ENCODE measurements at regions not wholly inside any gene's neighbourhood (a gene's known extent, or its start where the extent isn't known, plus 50 kb on each side); places are given as distances from the start of the nearest gene placed in this dataset.
"Not testable (repeated sequence)": the region's sequence is repeated elsewhere in the genome, so short reads cannot be mapped to it uniquely, and the experiment has no call there.

DNA sequence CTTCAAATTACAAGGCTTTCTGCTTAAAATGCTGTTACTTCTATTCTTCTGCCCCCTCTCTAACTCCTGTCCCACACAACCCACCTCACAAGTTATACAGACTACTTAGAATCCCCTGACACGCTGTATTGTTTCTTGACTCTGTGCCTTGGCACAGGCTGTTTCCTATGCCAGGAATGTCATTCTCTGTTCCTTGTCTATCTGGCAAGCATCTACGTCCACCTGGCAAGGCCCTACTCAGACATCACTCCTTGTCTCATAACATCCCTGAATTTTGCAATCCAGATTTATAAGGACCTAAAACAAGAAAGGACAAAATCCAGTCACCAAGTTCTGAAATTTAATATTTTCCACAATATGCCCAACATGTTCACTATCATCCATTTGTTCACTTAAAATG is 182.0 kb upstream of the CHRM3 start:
- no peak for DNase-seq

DNA sequence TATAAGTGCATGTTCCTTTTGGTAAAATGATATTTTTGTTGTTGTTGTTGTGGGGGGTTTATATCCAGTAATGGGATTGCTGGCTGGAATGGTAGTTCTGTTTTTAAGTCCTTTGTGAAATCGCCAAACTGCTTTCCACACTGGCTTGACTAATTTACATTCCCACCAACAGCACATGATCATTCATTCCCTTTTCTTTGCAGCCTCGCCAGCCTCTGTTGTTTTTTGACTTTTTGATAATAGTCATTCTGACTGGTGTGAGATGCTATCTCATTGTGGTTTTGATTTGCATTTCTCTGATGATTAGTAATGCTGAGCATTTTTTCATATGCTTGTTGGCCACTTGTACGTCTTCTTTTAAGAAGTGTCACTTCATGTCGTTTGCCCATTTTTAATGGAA is 188.5 kb upstream of the CHRM3 start:
- no peak for DNase-seq

DNA sequence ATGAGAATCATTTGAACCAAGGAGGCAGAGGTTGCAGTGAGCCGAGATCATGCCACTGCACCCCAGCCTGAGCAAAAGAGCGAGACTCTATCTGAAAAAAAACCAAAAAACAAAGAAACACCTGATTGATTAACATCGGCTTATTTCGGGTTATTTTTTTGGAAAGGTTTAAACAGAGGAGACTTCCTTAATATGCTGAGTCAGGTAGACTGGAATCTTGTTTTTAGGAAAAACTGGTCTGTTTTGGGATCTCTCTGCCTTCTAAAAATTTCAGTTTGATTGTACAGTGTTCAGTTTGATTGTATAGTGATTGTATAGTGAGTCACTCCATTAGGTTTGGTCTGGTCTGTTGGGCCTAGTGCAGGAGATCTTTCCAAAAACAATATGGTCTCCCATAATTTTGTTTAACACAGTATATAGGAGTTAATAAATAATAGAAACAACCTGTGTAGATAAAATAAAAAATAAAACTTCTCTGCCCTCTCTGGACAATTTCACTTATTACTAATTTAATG is 196.3 kb upstream of the CHRM3 start:
- DNase-seq = no peak

DNA sequence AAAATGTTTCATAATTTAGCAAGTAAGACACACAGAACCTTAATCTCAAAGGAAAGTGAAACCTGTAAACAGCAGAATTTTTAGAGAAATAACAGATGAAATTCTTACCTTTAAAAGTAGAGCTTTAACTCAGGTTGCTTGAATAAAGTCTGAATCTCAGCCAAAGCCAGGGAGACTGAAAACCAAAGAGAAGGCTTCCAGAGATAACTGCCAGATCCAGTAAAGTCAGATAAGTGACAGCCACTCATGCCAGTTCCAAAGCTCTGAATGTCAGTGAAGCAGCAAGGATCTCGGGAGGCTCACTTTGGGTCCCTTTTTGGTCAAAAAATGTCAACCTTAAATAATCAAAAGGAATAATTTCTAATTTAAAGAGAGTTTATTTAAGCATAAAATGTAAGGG is 199.9 kb upstream of the CHRM3 start:
- no peak for DNase-seq

DNA sequence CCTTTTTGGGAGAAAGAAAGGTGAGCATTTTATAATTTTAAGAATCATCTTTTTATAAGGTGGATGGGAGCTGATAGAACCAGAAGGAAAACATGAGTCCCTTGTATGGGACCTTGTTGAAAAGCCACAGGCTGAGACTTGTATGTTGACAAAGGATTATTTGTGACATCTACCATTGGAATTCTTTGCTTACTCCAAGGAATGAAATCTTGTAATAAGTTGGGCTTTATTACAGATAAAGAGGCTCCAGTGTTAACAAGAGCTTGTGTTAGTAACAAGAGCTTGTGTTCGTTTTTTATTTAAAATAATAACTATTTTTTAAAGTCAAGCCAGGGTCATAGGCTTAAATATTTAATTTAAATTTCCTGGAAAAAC is 201.1 kb upstream of the CHRM3 start:
- DNase-seq = no peak

DNA sequence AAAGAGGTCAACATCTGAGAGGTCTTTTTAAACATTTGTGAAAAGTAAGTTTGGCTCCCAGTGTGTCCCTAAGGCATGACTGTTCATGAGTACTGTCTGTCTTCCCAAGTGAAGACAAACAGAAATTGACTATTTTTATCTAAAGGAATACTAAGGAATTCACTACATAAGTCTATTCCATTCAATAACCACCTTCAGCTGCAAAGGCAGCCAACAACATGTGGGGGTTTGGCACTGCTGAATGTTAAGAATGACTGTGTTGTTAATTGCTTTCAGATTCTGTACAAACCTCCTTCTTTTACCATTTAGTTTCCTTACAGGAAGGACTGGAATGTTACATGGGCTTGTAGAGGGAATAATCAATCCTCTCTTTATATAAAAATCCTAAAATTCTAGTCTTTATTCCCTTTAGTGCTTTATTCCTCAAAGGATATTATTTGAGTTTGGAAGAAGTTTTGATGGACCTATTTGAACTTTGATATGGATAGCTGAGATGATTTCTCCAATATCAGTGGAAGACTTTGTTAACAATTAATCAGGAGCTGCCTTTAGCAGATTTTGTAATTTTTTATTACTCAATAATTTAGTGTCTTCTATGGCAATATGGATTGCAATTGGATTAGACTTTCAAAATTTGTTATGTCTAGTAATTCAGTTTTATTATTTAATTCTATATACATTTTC is 201.7 kb upstream of the CHRM3 start:
- no peak for DNase-seq

DNA sequence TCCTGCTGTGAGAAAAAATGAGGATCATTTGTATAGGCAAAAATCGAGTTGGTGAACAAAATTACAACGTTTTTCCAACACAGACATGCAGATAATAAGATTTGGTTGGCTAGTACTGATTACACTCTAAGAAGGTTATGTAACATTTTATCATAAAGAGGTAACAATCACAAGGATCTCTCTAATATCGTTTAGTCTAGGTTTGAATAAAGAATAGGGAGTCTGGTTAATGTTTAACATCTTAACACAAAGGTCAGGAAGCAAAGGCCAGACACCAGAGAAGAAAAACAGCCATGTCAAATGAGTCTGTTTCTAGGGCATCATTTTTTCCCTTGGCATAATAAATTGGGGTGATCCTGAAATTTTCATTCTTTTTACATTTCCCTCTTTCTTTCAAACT is 207.4 kb upstream of the CHRM3 start:
- no peak for DNase-seq

DNA sequence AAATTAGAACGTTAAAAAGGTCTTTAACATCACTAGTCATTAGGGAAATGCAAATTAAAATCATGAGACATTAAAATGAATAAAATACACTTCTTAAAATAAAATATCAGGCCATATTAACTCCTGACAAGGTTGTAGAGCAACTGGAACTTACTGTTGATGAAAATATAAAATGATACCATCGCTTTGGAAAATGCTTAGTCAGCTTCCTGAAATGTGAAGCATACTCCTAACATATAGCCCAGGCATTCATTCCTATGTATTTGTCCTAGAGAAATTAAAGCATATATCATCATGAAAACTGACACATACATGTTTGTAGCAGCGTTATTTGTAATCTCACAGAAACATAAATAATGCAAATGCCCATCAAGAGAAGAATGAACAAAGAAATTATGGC is 211.5 kb upstream of the CHRM3 start:
- no peak for DNase-seq

DNA sequence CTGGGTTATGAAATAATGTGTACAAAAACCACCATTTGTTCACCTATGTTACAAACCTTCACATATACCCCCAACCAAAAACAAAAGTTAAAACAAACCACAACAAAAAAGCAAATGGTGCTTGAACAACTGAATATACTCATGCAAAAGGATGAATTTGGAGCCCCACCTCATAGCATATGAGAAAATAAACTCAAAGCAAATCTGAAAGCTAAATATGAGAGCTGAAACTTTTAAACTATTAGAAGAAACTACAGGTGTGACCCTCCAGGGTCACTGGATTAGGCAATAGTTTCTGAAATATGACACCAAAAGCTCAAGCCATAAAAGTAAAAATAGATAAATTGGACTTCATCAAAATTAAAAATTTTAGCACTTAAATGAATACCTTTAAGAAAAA is 215.5 kb upstream of the CHRM3 start:
- DNase-seq = no peak

DNA sequence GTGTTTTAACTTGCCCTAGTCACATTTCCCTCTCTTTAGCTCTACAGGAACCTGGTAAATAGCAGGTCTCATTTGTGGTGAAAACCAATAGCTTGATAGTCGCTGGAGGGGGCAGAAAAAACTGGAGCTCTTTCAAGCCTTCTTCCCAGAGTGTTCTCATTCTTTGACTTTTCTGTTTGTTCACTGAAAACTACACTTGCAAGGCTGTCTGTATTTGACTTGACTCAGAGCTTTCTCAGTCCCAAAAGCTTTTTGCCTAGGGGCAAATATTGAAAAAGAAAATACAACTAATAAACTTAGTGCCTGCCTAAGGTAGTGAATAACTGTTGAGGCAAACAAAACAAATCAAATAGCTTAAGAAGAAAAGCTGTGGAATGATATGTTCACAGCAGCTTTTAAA is 217.1 kb upstream of the CHRM3 start:
- no peak for DNase-seq

DNA sequence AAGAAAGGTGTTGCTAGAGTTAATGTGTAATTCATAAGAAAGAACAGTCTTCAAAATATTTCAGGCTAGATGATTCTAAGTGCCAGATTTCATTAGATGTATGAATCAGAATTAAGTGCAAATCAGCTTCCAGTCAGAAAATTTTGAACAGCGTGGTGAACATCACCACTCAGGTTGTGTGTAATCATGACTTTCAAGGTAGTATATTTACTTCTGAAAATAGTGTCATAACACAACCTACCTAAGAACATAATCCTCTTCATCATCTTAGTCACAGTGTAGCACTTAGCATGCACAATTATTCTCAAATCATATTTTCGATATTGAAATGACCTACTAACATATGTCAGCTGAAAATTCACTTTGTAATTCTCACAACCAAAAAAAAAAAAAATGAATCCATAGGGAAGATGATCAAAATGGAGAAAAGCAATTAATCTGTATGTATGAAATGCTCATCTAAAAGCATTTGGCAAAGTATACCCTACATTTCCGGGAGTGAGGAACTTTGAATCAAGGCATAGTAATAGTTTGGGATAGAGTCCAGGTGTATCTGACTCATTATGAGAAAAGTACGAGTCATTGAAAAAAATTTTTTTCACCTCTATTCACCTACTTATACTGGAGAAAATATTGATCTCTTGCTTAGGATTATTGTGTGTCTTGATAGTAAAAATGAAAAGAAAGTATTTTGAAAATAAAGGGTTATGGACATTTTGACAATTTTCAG is 221.8 kb upstream of the CHRM3 start:
- no peak for DNase-seq

DNA sequence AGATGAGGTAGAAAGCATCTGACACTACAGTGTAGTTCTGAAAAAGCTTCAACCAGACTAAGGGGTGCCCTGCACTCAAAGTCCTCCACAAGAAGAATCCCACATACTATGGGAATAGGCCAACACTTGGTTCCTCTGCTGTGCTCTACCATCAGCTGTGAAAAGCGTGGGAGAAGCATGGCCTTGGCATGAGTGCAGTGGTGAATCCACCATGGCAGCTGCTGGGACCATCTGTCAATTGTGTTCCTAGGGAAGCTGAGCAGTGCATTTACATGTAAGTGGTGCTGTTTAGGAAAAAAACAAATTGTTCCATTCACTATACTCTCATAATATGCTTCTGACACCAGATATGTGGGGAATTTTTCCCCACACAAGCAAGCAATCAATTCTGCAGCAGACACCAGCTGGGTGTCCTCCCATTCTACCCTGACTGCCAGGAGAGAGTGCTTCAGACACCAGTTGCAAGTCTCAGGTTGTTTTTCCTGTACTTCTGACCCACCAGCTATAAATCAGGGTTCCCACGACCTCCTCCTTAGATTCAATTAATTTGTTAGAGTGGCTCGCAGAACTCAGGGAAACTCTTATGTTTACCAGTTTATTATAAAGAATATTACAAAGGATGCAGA is 230.8 kb upstream of the CHRM3 start:
- DNase-seq = no peak

DNA sequence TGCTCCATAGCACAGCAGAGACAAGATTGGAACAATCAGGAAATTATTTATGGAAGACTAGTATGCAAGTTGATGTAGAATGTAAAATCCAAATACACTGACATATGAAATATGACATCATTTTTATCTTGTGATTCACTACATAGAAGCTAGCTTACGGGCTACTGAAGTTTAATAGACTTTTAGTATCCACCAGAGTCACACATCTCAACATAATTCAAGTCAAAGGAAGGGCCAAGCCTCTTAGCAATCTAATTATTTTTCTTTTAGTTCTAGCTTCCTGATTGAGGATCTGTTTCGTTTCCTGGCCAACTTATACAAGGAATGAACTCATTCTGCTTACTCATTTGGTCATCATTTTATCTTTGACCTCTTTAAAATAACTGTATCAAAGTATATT is 234.4 kb upstream of the CHRM3 start:
- DNase-seq = no peak

DNA sequence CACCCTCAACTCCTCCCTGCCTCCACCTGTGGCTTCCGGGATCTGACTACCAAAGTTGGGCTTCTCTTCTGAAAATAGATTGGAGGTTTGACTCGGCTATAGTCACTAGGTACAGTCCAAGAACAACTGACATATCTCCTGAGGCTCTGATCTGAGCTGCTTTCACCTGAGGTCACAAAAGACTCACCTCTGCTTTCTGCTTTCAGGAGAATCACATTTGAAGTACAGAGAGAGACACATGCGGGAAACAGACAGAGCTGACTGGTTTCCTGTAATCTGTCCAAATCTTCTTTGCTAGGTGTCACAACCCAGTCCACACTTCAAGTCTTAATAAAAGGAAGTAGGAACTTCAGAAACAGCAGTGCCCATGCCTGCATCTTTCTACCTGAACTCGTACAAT is 245.4 kb upstream of the CHRM3 start:
- DNase-seq = no peak

DNA sequence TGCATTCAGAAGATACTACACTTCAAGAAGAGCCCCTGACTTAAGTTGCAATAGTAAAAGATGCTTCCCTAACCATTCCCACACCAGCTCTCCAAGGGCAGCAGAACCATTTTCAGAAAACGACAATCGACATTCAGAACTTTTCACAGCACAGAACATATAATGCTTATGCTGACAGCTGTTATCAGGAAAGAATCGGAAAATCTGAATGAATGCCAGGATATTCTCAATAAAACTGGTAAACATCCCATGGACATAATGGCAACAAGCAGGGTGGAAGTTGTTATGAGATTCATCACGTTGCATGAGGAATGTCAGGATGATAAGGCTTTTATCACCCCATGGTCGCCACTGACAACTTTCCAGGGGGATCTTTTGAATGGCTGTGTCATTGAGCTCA is 246.6 kb upstream of the CHRM3 start:
- no peak for DNase-seq

DNA sequence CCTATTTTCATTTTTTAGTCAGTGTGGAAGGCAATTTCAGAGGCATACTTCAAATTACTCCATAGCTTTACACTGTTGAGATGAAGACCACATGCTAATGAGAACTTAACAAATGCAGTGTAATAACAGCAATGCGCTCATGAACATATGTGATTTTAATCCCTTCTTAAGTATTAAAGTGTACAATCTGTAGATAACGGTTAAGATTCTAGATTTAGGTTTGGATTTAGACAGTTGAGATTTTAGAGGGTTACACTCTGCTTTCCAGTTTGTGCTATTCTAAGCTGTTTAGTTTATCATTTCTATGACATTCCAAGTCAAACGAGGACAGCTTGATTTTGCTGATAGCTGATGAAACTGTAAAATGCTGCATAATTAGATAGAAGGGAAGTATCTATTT is 257.8 kb upstream of the CHRM3 start:
- DNase-seq = no peak

DNA sequence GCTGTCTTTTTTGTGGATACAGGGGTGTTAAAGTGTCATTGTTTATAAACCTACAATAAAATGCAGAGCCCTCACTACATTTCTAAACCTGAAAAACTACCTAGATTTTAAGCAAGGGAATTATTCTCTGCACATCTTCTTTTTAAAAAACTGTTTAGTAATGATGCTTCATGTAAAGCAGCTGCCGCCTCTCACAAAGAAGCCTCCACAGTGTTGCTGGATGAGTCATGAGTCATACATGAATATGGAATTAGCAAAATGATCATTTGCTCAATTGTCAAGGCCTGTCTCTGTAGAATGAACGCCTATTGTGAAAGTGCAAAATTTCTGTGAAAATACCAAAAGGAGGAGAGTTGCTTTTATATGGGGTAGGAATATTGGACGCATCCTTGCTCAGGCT is 259.5 kb upstream of the CHRM3 start:
- no peak for DNase-seq

DNA sequence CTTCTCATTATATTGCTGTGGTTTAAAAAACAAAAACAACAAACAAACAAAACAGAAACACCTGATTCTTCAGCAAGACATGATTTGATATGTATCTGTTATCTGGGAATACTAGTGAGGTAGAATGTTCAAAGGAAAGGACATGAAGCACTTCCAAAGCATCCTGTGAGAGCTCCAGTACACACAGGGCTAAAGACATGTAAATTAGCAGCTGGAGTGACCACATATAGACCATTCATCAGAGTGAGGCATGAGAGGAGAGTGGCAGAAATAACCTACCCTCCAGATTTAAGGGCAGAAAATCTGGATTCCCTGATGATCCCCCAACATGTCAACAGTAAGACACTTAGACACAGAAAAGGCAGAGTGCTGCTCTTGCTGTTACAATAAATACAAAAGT is 260.5 kb upstream of the CHRM3 start:
- DNase-seq = no peak

DNA sequence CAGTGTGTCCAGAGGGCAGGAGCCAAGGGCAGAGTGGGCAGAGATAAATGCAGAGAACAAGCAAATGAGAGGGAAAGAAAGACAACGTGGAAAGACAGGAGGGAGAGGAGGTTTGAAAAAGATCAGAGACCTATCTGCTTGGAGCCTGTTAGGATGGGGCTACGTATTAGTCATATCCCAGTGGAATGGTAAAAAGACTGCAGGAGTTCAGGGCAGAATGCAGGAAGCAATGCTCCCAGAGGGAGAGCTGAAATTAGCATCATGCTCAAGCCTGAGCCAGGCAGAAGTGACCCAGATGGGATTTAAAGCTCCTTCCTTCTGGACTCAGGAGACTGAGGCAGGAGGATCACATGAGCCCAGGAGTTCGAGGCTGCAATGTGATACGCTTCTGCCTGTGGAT is 261.3 kb upstream of the CHRM3 start:
- no peak for DNase-seq

DNA sequence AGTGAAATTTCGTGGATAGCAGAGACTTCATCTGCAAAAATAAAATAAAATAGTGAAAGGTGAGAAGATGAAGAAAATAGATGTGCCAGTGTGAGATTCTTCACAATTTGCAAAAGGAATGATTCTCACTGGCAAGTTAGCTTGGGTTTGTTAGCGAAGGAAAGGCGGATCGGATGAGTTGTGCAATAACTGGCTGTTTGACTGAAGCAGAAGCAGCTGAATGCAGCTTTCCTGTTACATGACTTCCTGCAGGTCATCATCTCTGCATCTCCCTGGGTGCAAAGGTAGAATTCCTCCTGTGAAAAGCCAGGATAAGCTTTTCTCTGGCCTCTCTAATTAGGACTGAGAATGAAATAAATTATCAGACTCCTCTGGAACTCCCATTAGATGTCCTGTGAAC is 263.1 kb upstream of the CHRM3 start:
- DNase-seq = no peak

DNA sequence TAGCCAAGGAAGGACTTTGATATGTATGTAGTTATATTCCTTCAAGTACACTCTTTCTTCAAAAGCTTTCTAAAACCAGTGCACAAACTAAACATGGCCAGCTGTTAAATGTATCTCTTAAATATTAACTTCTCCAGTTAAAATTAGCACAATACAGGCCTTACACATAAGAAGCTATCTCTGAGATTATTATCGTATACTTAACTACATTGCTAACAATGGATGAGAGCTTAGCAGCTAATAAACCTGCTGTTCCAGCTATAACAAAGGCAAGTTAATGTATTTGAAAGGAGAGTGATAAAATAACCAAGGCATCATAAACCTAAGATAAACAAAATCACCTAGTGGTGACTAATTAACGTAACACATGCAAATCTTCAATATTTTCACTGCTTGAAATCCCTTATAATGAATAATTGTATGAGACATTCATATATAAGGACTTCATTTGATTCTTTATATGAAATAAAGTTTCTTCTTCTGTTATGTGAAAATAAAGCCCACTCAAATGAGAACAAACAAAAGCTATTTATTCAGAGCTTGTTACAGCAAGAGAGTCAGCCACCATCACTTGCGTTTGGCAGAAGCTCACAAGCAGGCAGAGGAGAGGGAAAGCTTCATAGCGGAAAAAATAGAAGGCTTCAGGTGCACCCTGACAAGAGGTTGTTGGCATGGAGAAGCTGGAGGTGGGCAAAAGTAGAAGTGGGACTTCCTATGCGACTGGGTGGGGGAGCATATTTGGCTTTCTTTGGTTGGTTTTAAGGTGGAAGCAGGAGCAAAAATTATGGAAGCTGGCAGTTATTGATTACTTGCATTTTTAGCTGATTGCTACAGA is 274.1 kb upstream of the CHRM3 start:
- no peak for DNase-seq

DNA sequence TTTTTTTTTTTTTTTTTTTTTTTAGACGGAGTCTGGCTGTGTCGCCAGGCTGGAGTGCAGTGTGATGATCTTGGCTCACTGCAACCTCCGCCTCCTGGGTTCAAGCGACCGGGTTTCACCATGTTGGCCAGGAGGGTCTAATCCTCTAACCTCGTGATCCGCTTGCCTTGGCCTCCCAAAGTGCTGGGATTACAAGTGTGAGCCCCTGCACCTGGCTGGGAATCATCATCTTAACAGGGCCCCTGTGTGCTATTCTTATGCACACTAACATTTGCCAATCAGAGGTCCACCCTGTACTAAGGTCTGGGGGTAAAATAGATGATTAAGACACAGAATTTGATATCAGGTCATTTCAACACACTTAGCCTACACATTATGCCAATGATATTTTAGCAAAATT is 278.7 kb upstream of the CHRM3 start:
- no peak for DNase-seq

DNA sequence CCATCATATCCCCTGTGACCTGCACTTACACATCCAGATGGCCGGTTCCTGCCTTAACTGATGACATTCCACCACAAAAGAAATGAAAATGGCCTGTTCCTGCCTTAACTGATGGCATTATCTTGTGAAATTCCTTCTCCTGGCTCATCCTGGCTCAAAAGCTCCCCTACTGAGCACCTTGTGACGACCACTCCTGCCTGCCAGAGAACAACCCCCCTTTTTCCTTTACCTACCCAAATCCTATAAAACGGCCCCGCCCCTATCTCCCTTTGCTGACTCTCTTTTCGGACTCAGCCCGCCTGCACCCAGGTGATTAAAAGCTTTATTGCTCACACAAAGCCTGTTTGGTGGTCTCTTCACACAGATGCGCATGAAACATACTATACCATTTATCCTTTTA is 279.7 kb upstream of the CHRM3 start:
- DNase-seq = not testable (repeated sequence)

Data from HCEC 1CT (cell line).